ENCODE measurements at regions not wholly inside any gene's neighbourhood (a gene's known extent, or its start where the extent isn't known, plus 50 kb on each side); places are given as distances from the start of the nearest gene placed in this dataset.

- FAIRE-seq (no peak), DNase-seq (ENCODE audit: low read depth, low spot score) (no peak)
- H3K9me3 ChIP-seq (replicated peaks; ENCODE audit: control insufficient read depth, insufficient read depth, low read length), result no peaks in the 10 kb centered on the region
- H3K36me3 ChIP-seq (ENCODE audit: control insufficient read depth in 2 of 2, extremely low read depth in 1 of 2, insufficient read depth in 2 of 2, low read length in 2 of 2), result no peaks in the 10 kb centered on the region
- no TSS peak for BruUV-seq (replicated peaks)
- H3K4me2 ChIP-seq (ENCODE audit: insufficient read depth, low read length), result no peak overlapping the region
- TF ChIP-seq POLR2AphosphoS5 (IDR thresholded peaks at IDR 0.05; ENCODE audit: insufficient read depth, low read depth, low read length), result no peak
- no peak for TF ChIP-seq POLR2A (IDR thresholded peaks at IDR 0.05; ENCODE audit: low read depth, low read length)
- no peak for TF ChIP-seq FOS (IDR thresholded peaks at IDR 0.05; ENCODE audit: borderline replicate concordance, insufficient read depth, low read length)
- TF ChIP-seq EZH2 (IDR thresholded peaks at IDR 0.05; ENCODE audit: borderline replicate concordance, low read depth, low read length, severe bottlenecking), result no peak
- no peak for TF ChIP-seq MYC (IDR thresholded peaks at IDR 0.05; ENCODE audit: low read depth, low read length)
- no peak for TF ChIP-seq MAX (IDR thresholded peaks at IDR 0.05; ENCODE audit: insufficient read depth, insufficient read length)
- TF ChIP-seq, protein P1, sequence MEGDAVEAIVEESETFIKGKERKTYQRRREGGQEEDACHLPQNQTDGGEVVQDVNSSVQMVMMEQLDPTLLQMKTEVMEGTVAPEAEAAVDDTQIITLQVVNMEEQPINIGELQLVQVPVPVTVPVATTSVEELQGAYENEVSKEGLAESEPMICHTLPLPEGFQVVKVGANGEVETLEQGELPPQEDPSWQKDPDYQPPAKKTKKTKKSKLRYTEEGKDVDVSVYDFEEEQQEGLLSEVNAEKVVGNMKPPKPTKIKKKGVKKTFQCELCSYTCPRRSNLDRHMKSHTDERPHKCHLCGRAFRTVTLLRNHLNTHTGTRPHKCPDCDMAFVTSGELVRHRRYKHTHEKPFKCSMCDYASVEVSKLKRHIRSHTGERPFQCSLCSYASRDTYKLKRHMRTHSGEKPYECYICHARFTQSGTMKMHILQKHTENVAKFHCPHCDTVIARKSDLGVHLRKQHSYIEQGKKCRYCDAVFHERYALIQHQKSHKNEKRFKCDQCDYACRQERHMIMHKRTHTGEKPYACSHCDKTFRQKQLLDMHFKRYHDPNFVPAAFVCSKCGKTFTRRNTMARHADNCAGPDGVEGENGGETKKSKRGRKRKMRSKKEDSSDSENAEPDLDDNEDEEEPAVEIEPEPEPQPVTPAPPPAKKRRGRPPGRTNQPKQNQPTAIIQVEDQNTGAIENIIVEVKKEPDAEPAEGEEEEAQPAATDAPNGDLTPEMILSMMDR (IDR thresholded peaks at IDR 0.05; ENCODE audit: extremely low read depth in 1 of 2, insufficient read depth in 1 of 2, low read depth in 1 of 2, low read length in 2 of 2), result no peak
- no peak for TF ChIP-seq GATA2 (IDR thresholded peaks at IDR 0.05; ENCODE audit: insufficient read depth, insufficient read length, low read depth, low read length)
- H3K27ac ChIP-seq (ENCODE audit: insufficient read depth, low read depth, low read length), result no peak overlapping the region
- no peaks in the 10 kb centered on the region for H3K79me2 ChIP-seq (ENCODE audit: control insufficient read depth, insufficient read depth, low read length)
- dilution Hi-C loops (cut with MboI; ENCODE audit: extremely low pct_ligation_motif_present, low sequenced_read_pairs), result no loop called here
- no peak overlapping the region for H2AFZ ChIP-seq (ENCODE audit: low read depth, low read length)
- no peak overlapping the region for H3K9ac ChIP-seq (replicated peaks; ENCODE audit: extremely low read depth, insufficient read depth, low read length)
- no peaks in the 10 kb centered on the region for H3K9me1 ChIP-seq (replicated peaks; ENCODE audit: control insufficient read depth, extremely low read depth, insufficient read depth, low read length)
- no peaks in the 10 kb centered on the region for H3K27me3 ChIP-seq (ENCODE audit: control insufficient read depth in 2 of 2, insufficient read depth in 2 of 2, low read length in 2 of 2)
- H3K4me1 ChIP-seq (ENCODE audit: control insufficient read depth, extremely low read depth, insufficient read depth, low read length), result no peaks in the 10 kb centered on the region
- H4K20me1 ChIP-seq (replicated peaks; ENCODE audit: control insufficient read depth, extremely low read depth, insufficient read depth, low read length), result no peaks in the 10 kb centered on the region
- no peak overlapping the region for H3K4me3 ChIP-seq (replicated peaks in 1 of 3; ENCODE audit: insufficient read depth in 1 of 3, low read depth in 1 of 3, low read length in 3 of 3)
- ChIA-PET POLR2A (no interaction called here), CTCF (no interaction called here)
- intact Hi-C loops (cut with micrococcal nuclease), result no loop called here
Observed at GRCh38 chr20:59422872-59423544, 122.6 kb downstream of the EDN3 start.

Measured in endothelial cell of umbilical vein (primary cell).